A673 (cell line): ENCODE measurements at regions not wholly inside any gene's neighbourhood (a gene's known extent, or its start where the extent isn't known, plus 50 kb on each side); places are given as distances from the start of the nearest gene placed in this dataset.

Experiments
- EZH2 ChIP-seq: fragments of 200-600 bp; sonication (generic); IDR thresholded peaks from 2 replicates; pipeline ENCODE4 v1.6.1; 2017; ENCODE audit warnings: borderline replicate concordance, low read depth, mild to moderate bottlenecking, mixed read lengths, antibody characterized with exemption, low read length; ENCODE audit not compliant: poor library complexity, severe bottlenecking
- TF ChIP-seq, protein P1 (sequence below): fragments of 300-800, 200-600 bp; sonication (generic); conservative IDR thresholded peaks from 2 replicates; pipeline ENCODE4 v1.5.1; 2017; ENCODE audit warnings: low read depth, mild to moderate bottlenecking, antibody characterized with exemption, low read length, moderate library complexity, mixed read lengths

DNA sequence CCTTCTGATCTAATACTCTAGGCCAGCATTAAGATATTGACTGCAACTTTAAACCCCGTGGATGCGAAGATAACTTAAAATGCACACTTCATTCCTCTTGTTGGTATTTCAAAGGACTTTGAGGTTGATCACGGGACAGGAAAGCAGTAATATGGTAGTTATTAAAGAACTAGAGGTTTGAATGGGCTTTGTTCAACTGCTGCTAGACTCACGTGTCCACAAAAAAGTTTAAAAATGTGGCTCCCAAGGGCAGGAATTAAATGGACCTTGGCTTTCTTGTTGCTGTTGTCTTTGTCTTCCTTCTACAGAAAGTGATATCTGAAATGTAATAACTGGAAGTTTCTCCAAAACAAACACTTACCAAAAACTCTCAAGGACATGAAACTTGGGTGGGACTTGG, 186.3 kb downstream of the XPNPEP1 start:
- TF ChIP-seq, protein P1, sequence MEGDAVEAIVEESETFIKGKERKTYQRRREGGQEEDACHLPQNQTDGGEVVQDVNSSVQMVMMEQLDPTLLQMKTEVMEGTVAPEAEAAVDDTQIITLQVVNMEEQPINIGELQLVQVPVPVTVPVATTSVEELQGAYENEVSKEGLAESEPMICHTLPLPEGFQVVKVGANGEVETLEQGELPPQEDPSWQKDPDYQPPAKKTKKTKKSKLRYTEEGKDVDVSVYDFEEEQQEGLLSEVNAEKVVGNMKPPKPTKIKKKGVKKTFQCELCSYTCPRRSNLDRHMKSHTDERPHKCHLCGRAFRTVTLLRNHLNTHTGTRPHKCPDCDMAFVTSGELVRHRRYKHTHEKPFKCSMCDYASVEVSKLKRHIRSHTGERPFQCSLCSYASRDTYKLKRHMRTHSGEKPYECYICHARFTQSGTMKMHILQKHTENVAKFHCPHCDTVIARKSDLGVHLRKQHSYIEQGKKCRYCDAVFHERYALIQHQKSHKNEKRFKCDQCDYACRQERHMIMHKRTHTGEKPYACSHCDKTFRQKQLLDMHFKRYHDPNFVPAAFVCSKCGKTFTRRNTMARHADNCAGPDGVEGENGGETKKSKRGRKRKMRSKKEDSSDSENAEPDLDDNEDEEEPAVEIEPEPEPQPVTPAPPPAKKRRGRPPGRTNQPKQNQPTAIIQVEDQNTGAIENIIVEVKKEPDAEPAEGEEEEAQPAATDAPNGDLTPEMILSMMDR: no peak
- no peak for TF ChIP-seq EZH2
